ENCODE measurements at regions not wholly inside any gene's neighbourhood (a gene's known extent, or its start where the extent isn't known, plus 50 kb on each side); places are given as distances from the start of the nearest gene placed in this dataset.
"Not testable (repeated sequence)": the region's sequence is repeated elsewhere in the genome, so short reads cannot be mapped to it uniquely, and the experiment has no call there.

GRCh38 chr4:93911671-93912070 is 83.1 kb downstream of the ATOH1 start:
- DNase-seq (ENCODE audit: low read depth) = no peak
- H3K4me3 ChIP-seq (ENCODE audit: low read depth, low read length) = no peak overlapping the region
- TF ChIP-seq CTCF (IDR thresholded peaks at IDR 0.05; ENCODE audit: low read depth, low read length, missing control alignments) = no peak

- no peak for TF ChIP-seq CTCF (IDR thresholded peaks at IDR 0.05; ENCODE audit: low read depth, low read length, missing control alignments)
- DNase-seq (ENCODE audit: low read depth) = no peak
Observed at GRCh38 chr4:93912146-93912545, 83.6 kb downstream of the ATOH1 start.

GRCh38 chr4:93918856-93919255 is 90.3 kb downstream of the ATOH1 start:
- no peak for DNase-seq (ENCODE audit: low read depth)
- TF ChIP-seq CTCF (IDR thresholded peaks at IDR 0.05; ENCODE audit: low read depth, low read length, missing control alignments) = no peak
- no peak overlapping the region for H3K4me3 ChIP-seq (ENCODE audit: low read depth, low read length)

More at GRCh38 chr4:93912146-93912545, 83.6 kb downstream of the ATOH1 start:
- H3K4me3 ChIP-seq (ENCODE audit: low read depth, low read length) = no peak overlapping the region

- DNase-seq (ENCODE audit: low read depth); H3K4me3 ChIP-seq (ENCODE audit: low read depth, low read length): not testable (repeated sequence)
Observed at GRCh38 chr4:93923570-93923969, 95.0 kb downstream of the ATOH1 start.

GRCh38 chr4:93947286-93947685 is 118.7 kb downstream of the ATOH1 start:
- no peak overlapping the region for H3K4me3 ChIP-seq (ENCODE audit: low read depth, low read length)
- no peak for TF ChIP-seq CTCF (IDR thresholded peaks at IDR 0.05; ENCODE audit: low read depth, low read length, missing control alignments)
- no peak for DNase-seq (ENCODE audit: low read depth)

GRCh38 chr4:93950239-93950638 is 121.7 kb downstream of the ATOH1 start:
- not testable (repeated sequence) for H3K4me3 ChIP-seq (ENCODE audit: low read depth, low read length)

GRCh38 chr4:93957186-93957585 is 128.6 kb downstream of the ATOH1 start:
- no peak for DNase-seq (ENCODE audit: low read depth)
- no peak overlapping the region for H3K4me3 ChIP-seq (ENCODE audit: low read depth, low read length)
- TF ChIP-seq CTCF (IDR thresholded peaks at IDR 0.05; ENCODE audit: low read depth, low read length, missing control alignments) = no peak

More at GRCh38 chr4:93950239-93950638, 121.7 kb downstream of the ATOH1 start:
- DNase-seq (ENCODE audit: low read depth) = not testable (repeated sequence)

GRCh38 chr4:93960450-93960849 is 131.9 kb downstream of the ATOH1 start:
- TF ChIP-seq CTCF (IDR thresholded peaks at IDR 0.05; ENCODE audit: low read depth, low read length, missing control alignments) = no peak
- DNase-seq (ENCODE audit: low read depth) = no peak
- H3K4me3 ChIP-seq (ENCODE audit: low read depth, low read length) = no peak overlapping the region

Measured in GM12864 (cell line).